Lower leg skin (tissue), 3 donors: ENCODE measurements at regions not wholly inside any gene's neighbourhood (a gene's known extent, or its start where the extent isn't known, plus 50 kb on each side); places are given as distances from the start of the nearest gene placed in this dataset.

ENCODE experiments used
- POLR2A ChIP-seq, 2 donors: fragments of 450-650 bp; IDR thresholded peaks; one replicate each; pipeline ENCODE4 v1.6.1; 2016 to 2017; ENCODE audit warnings: antibody characterized with exemption in 2 of 2, mild to moderate bottlenecking in 1 of 2, moderate library complexity in 1 of 2
- TF ChIP-seq, protein P1 (sequence below), 3 donors: fragments of 450-650 bp; IDR thresholded peaks; one replicate each; pipeline ENCODE4 v1.5.1; 2016; ENCODE audit warnings: antibody characterized with exemption in 3 of 3, mild to moderate bottlenecking in 3 of 3, moderate library complexity in 2 of 3

- TF ChIP-seq, protein P1, sequence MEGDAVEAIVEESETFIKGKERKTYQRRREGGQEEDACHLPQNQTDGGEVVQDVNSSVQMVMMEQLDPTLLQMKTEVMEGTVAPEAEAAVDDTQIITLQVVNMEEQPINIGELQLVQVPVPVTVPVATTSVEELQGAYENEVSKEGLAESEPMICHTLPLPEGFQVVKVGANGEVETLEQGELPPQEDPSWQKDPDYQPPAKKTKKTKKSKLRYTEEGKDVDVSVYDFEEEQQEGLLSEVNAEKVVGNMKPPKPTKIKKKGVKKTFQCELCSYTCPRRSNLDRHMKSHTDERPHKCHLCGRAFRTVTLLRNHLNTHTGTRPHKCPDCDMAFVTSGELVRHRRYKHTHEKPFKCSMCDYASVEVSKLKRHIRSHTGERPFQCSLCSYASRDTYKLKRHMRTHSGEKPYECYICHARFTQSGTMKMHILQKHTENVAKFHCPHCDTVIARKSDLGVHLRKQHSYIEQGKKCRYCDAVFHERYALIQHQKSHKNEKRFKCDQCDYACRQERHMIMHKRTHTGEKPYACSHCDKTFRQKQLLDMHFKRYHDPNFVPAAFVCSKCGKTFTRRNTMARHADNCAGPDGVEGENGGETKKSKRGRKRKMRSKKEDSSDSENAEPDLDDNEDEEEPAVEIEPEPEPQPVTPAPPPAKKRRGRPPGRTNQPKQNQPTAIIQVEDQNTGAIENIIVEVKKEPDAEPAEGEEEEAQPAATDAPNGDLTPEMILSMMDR (IDR thresholded peaks at IDR 0.05), result no peak
- no peak for TF ChIP-seq POLR2A (IDR thresholded peaks at IDR 0.05)
These were observed 187.2 kb downstream of the REEP3 start for GRCh38 chr10:63708421-63708820.
